NB4 (cell line): ENCODE measurements at regions not wholly inside any gene's neighbourhood (a gene's known extent, or its start where the extent isn't known, plus 50 kb on each side); places are given as distances from the start of the nearest gene placed in this dataset.

Experiments
- CTCF ChIP-seq: IDR thresholded peaks from one replicate; pipeline ENCODE4 v1.5.1; 2012; ENCODE audit warnings: low read depth, low read length
- POLR2A ChIP-seq: IDR thresholded peaks from 2 replicates; pipeline ENCODE4 v1.6.1; 2011; ENCODE audit warnings: mild to moderate bottlenecking; ENCODE audit not compliant: insufficient read length; ENCODE audit errors: extremely low read depth

DNA sequence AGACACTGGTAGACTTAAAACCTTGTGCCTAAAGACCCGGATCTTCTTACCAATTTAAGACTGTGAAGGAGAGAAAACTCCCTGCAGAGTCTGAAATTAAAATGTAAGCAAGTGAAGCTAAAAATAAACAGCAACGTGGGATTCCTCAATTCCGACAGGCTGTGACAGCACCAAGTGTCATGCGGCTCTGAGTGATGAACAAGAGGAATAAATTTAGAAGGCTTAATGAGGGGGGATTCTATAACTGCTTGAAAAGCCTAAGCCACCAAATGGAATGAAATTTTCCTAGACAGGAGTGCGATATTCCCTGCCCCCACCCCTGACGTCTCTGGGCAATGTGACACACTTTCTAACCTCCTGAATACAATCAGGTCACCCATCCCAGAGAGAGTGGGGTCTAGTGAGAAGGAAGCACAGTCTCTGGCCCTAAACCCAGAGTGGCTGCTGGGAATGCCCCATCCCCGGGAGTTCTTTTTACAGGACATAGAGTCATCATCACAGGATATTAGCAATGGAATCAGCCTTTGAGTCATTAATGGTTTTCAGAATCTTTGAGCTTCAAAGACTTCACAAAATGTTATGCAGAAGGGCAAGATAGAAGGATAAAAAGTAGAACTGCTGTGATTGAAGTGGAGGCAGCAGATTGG lies 114.3 kb downstream of the EDEM1 start:
- TF ChIP-seq POLR2A (no peak), CTCF (no peak)
